Endothelial cell (in vitro differentiated cells): ENCODE measurements at regions not wholly inside any gene's neighbourhood (a gene's known extent, or its start where the extent isn't known, plus 50 kb on each side); places are given as distances from the start of the nearest gene placed in this dataset.
A peak's percentile ranks its signal among the peaks of the same experiment; 100 is the strongest.

Experiments
- DNase-seq: peaks from one replicate; pipeline ENCODE4 v3.0.0; 2021; ENCODE audit warnings: low spot score
- H3K27ac Mint-ChIP-seq: one replicate; pipeline ENCODE4 v1.8.0; 2021; ENCODE audit warnings: mixed read lengths, inconsistent platforms; ENCODE audit not compliant: unreplicated experiment
- H3K27me3 Mint-ChIP-seq: one replicate; pipeline ENCODE4 v1.8.0; 2021; ENCODE audit warnings: mild to moderate bottlenecking, moderate library complexity, mixed read lengths, inconsistent platforms; ENCODE audit not compliant: unreplicated experiment
- H3K36me3 Mint-ChIP-seq: one replicate; pipeline ENCODE4 v1.8.0; 2021; ENCODE audit warnings: mild to moderate bottlenecking, low read depth, mixed read lengths, inconsistent platforms; ENCODE audit not compliant: unreplicated experiment
- H3K4me1 Mint-ChIP-seq: one replicate; pipeline ENCODE4 v1.8.0; 2021; ENCODE audit warnings: mild to moderate bottlenecking, mixed read lengths, inconsistent platforms; ENCODE audit not compliant: unreplicated experiment
- H3K4me3 Mint-ChIP-seq: one replicate; pipeline ENCODE4 v1.8.0; 2021; ENCODE audit warnings: mild to moderate bottlenecking, mixed read lengths, inconsistent platforms; ENCODE audit not compliant: unreplicated experiment
- H3K9me3 Mint-ChIP-seq: one replicate; pipeline ENCODE4 v1.8.0; 2021; ENCODE audit warnings: mixed read lengths, inconsistent platforms; ENCODE audit not compliant: unreplicated experiment
- CTCF ChIP-seq: fragments of 200-600 bp; sonication (generic); IDR thresholded peaks from one replicate; pipeline ENCODE4 v1.5.0; 2021; ENCODE audit warnings: antibody characterized with exemption; ENCODE audit not compliant: unreplicated experiment

- DNase-seq: no peak
Measured at GRCh38 chr11:103656382-103656781, 380.1 kb upstream of the DDI1 start.

GRCh38 chr11:103659206-103659618 is 377.2 kb upstream of the DDI1 start:
- DNase-seq: peak; percentile 35
- H3K27ac Mint-ChIP-seq: no peak overlapping the region
- peaks cover 15% of the 10 kb centered on the region for H3K4me1 Mint-ChIP-seq
- H3K9me3 Mint-ChIP-seq: no peaks in the 10 kb centered on the region
- peak; percentile 63 for TF ChIP-seq CTCF
- H3K27me3 Mint-ChIP-seq: no peaks in the 10 kb centered on the region
- no peaks in the 10 kb centered on the region for H3K36me3 Mint-ChIP-seq
- H3K4me3 Mint-ChIP-seq: no peak overlapping the region

More at GRCh38 chr11:103656382-103656781, 380.1 kb upstream of the DDI1 start:
- no peak overlapping the region for H3K4me3 Mint-ChIP-seq
- no peak overlapping the region for H3K27ac Mint-ChIP-seq
- H3K27me3 Mint-ChIP-seq: no peaks in the 10 kb centered on the region
- no peak for TF ChIP-seq CTCF
- no peaks in the 10 kb centered on the region for H3K36me3 Mint-ChIP-seq
- H3K9me3 Mint-ChIP-seq: no peaks in the 10 kb centered on the region
- no peaks in the 10 kb centered on the region for H3K4me1 Mint-ChIP-seq

GRCh38 chr11:103659743-103660142 is 376.7 kb upstream of the DDI1 start:
- Mint-ChIP-seq H3K27ac (no peak overlapping the region), H3K36me3 (no peaks in the 10 kb centered on the region), H3K4me1 (peaks cover 15% of the 10 kb centered on the region), H3K9me3 (no peaks in the 10 kb centered on the region), H3K27me3 (no peaks in the 10 kb centered on the region), H3K4me3 (no peak overlapping the region)
- no peak for TF ChIP-seq CTCF
- DNase-seq: no peak

GRCh38 chr11:103661185-103661584 is 375.3 kb upstream of the DDI1 start:
- no peaks in the 10 kb centered on the region for H3K9me3 Mint-ChIP-seq
- H3K4me1 Mint-ChIP-seq: peaks cover 15% of the 10 kb centered on the region
- H3K36me3 Mint-ChIP-seq: no peaks in the 10 kb centered on the region
- no peak overlapping the region for H3K27ac Mint-ChIP-seq
- H3K4me3 Mint-ChIP-seq: no peak overlapping the region
- DNase-seq: no peak
- TF ChIP-seq CTCF: no peak
- H3K27me3 Mint-ChIP-seq: no peaks in the 10 kb centered on the region

- Mint-ChIP-seq H3K27me3 (no peaks in the 10 kb centered on the region), H3K4me3 (no peak overlapping the region), H3K4me1 (peaks cover 15% of the 10 kb centered on the region), H3K9me3 (no peaks in the 10 kb centered on the region), H3K36me3 (no peaks in the 10 kb centered on the region), H3K27ac (peak overlapping the region; percentile 86)
- DNase-seq: no peak
- TF ChIP-seq CTCF: no peak
Measured at GRCh38 chr11:103661991-103662390, 374.4 kb upstream of the DDI1 start.
